Peyer's patch (tissue), 4 donors: ENCODE measurements at regions not wholly inside any gene's neighbourhood (a gene's known extent, or its start where the extent isn't known, plus 50 kb on each side); places are given as distances from the start of the nearest gene placed in this dataset.

Experiments used
- DNase-seq, 3 donors: peaks; one replicate each; pipeline ENCODE4 v3.0.0-alpha.2; 2017 to 2019
- H3K27ac ChIP-seq, 4 donors: fragments of 200-600 bp; sonication (generic); one replicate each; pipeline ENCODE4 v1.5.1; 2016 to 2019
- H3K27me3 ChIP-seq, 2 donors: fragments of 200-600 bp; sonication (generic); one replicate each; pipeline ENCODE4 v1.5.1; 2019
- H3K36me3 ChIP-seq, 3 donors: fragments of 200-600 bp; sonication (generic); one replicate each; pipeline ENCODE4 v1.5.1; 2016 to 2019
- H3K4me1 ChIP-seq, 4 donors: fragments of 200-600 bp; sonication (generic); one replicate each; pipeline ENCODE4 v1.5.1; 2016 to 2019
- H3K4me3 ChIP-seq, 4 donors: fragments of 200-600 bp; sonication (generic); 1 replicate in 3 of 4; 2 replicates in 1 of 4; pipeline ENCODE4 v1.5.1; 2016 to 2019; ENCODE audit warnings: mild to moderate bottlenecking in 1 of 4
- H3K9me3 ChIP-seq, 4 donors: fragments of 200-600 bp; sonication (generic); one replicate each; pipeline ENCODE4 v1.5.1; 2016 to 2019; ENCODE audit warnings: mild to moderate bottlenecking in 1 of 4
- CTCF ChIP-seq, 6 experiments: fragments of 450-650 bp in 4 of 6; fragments of 200-600 bp in 2 of 6; sonication (generic) in 1 of 6; IDR thresholded peaks; one replicate each; pipeline ENCODE4 v1.5.1; 2017 to 2019; ENCODE audit warnings: antibody characterized with exemption in 6 of 6, mild to moderate bottlenecking in 3 of 6, moderate library complexity in 1 of 6
- POLR2A ChIP-seq, 2 donors: fragments of 450-650 bp; IDR thresholded peaks; one replicate each; pipeline ENCODE4 v1.5.1; 2017; ENCODE audit warnings: antibody characterized with exemption in 2 of 2, mild to moderate bottlenecking in 2 of 2, moderate library complexity in 2 of 2

GRCh38 chr17:73972056-73972455 lies 231.4 kb upstream of the RPL38 start:
- H3K27ac ChIP-seq, result no peak overlapping the region
- no peak for DNase-seq
- H3K4me3 ChIP-seq, result no peak overlapping the region
- H3K9me3 ChIP-seq, result no peaks in the 10 kb centered on the region
- no peaks in the 10 kb centered on the region for H3K4me1 ChIP-seq
- TF ChIP-seq POLR2A (IDR thresholded peaks at IDR 0.05) (no peak), CTCF (IDR thresholded peaks at IDR 0.05) (no peak)
- no peaks in the 10 kb centered on the region for H3K27me3 ChIP-seq
- H3K36me3 ChIP-seq, result no peaks in the 10 kb centered on the region

- no peaks in the 10 kb centered on the region for H3K9me3 ChIP-seq
- no peak overlapping the region for H3K27ac ChIP-seq
- no peaks in the 10 kb centered on the region for H3K27me3 ChIP-seq
- TF ChIP-seq CTCF (IDR thresholded peaks at IDR 0.05), result no peak
- no peak for TF ChIP-seq POLR2A (IDR thresholded peaks at IDR 0.05)
- no peaks in the 10 kb centered on the region for H3K36me3 ChIP-seq
- H3K4me1 ChIP-seq, result no peaks in the 10 kb centered on the region
- no peak overlapping the region for H3K4me3 ChIP-seq
- DNase-seq, result no peak
Measured at GRCh38 chr17:73972901-73973300, 230.6 kb upstream of the RPL38 start.

GRCh38 chr17:73973586-73974409 lies 229.7 kb upstream of the RPL38 start:
- Histone ChIP-seq H3K27ac (no peak overlapping the region), H3K27me3 (no peaks in the 10 kb centered on the region), H3K9me3 (no peaks in the 10 kb centered on the region), H3K36me3 (no peaks in the 10 kb centered on the region), H3K4me3 (no peak overlapping the region), H3K4me1 (no peaks in the 10 kb centered on the region)
- TF ChIP-seq CTCF (IDR thresholded peaks at IDR 0.05) (no peak), POLR2A (IDR thresholded peaks at IDR 0.05) (no peak)
- DNase-seq, result no peak

GRCh38 chr17:73974536-73974935 lies 228.9 kb upstream of the RPL38 start:
- TF ChIP-seq POLR2A (IDR thresholded peaks at IDR 0.05), result no peak
- TF ChIP-seq CTCF (IDR thresholded peaks at IDR 0.05), result no peak
- Histone ChIP-seq H3K36me3 (no peaks in the 10 kb centered on the region), H3K27ac (no peak overlapping the region), H3K4me1 (no peaks in the 10 kb centered on the region), H3K4me3 (no peak overlapping the region), H3K9me3 (no peaks in the 10 kb centered on the region), H3K27me3 (no peaks in the 10 kb centered on the region)
- DNase-seq, result no peak

- no peak for TF ChIP-seq POLR2A (IDR thresholded peaks at IDR 0.05)
- TF ChIP-seq CTCF (IDR thresholded peaks at IDR 0.05), result no peak
- Histone ChIP-seq H3K4me1 (no peaks in the 10 kb centered on the region), H3K36me3 (no peaks in the 10 kb centered on the region), H3K9me3 (no peaks in the 10 kb centered on the region), H3K27ac (no peak overlapping the region), H3K27me3 (no peaks in the 10 kb centered on the region), H3K4me3 (no peak overlapping the region)
- DNase-seq, result no peak
Measured at GRCh38 chr17:73976147-73976546, 227.3 kb upstream of the RPL38 start.
